Endodermal cell (in vitro differentiated cells): ENCODE measurements at regions not wholly inside any gene's neighbourhood (a gene's known extent, or its start where the extent isn't known, plus 50 kb on each side); places are given as distances from the start of the nearest gene placed in this dataset.

Experiments
- DNase-seq: peaks from one replicate; pipeline ENCODE4 v3.0.0-alpha.2; 2017
- H3K27ac ChIP-seq: 2 replicates; pipeline ENCODE4 v1.5.1; 2013; ENCODE audit warnings: mild to moderate bottlenecking, low read depth, low read length, moderate library complexity
- H3K27me3 ChIP-seq: 2 replicates; pipeline ENCODE4 v1.6.1; 2013; ENCODE audit warnings: mild to moderate bottlenecking, low read length, moderate library complexity; ENCODE audit not compliant: insufficient read depth, control insufficient read depth, poor library complexity, severe bottlenecking
- H3K36me3 ChIP-seq: 2 replicates; pipeline ENCODE4 v1.7.0; 2013; ENCODE audit warnings: mild to moderate bottlenecking, low read length, moderate library complexity; ENCODE audit not compliant: control insufficient read depth, insufficient read depth
- H3K4me1 ChIP-seq: one replicate; pipeline ENCODE4 v1.7.0; 2013; ENCODE audit warnings: low read length; ENCODE audit not compliant: control insufficient read depth, insufficient read depth
- H3K4me3 ChIP-seq: 2 replicates; pipeline ENCODE4 v1.5.1; 2013; ENCODE audit warnings: mild to moderate bottlenecking, low read length, moderate library complexity
- H3K9ac ChIP-seq: 2 replicates; pipeline ENCODE4 v1.6.1; 2013; ENCODE audit warnings: mild to moderate bottlenecking, low read length, moderate library complexity; ENCODE audit not compliant: poor library complexity, severe bottlenecking; ENCODE audit errors: extremely low read depth
- H3K9me3 ChIP-seq: 2 replicates; pipeline ENCODE4 v1.6.1; 2013; ENCODE audit warnings: mild to moderate bottlenecking, low read length, moderate library complexity; ENCODE audit not compliant: control insufficient read depth
- H3K27ac Mint-ChIP-seq: 2 replicates; pipeline ENCODE4 v1.8.0; 2020; ENCODE audit warnings: mixed read lengths
- H3K27me3 Mint-ChIP-seq: 2 replicates; pipeline ENCODE4 v1.8.0; 2021; ENCODE audit warnings: mild to moderate bottlenecking, mixed read lengths; ENCODE audit not compliant: insufficient read depth
- H3K36me3 Mint-ChIP-seq: 2 replicates; pipeline ENCODE4 v1.8.0; 2020; ENCODE audit warnings: low read depth, mixed read lengths
- H3K4me1 Mint-ChIP-seq: 2 replicates; pipeline ENCODE4 v1.8.0; 2020; ENCODE audit warnings: mixed read lengths
- H3K4me3 Mint-ChIP-seq: 2 replicates; pipeline ENCODE4 v1.8.0; 2020; ENCODE audit warnings: mild to moderate bottlenecking, moderate library complexity, mixed read lengths
- H3K9me3 Mint-ChIP-seq: 2 replicates; pipeline ENCODE4 v1.8.0; 2020; ENCODE audit warnings: mild to moderate bottlenecking, mixed read lengths
- CTCF ChIP-seq: fragments of 200-600 bp; sonication (generic); conservative IDR thresholded peaks from 2 replicates; pipeline ENCODE4 v1.5.0; 2021; ENCODE audit warnings: antibody characterized with exemption, mild to moderate bottlenecking
- WGBS, 2 experiments: methylation state at CpG; one replicate each; pipeline versions ENCODE4 v1.1.5 to v1.1.7; 2013; ENCODE audit warnings: missing lambda C conversion rate in 2 of 2, mixed read lengths in 1 of 2; ENCODE audit not compliant: insufficient coverage in 1 of 2, insufficient read length in 1 of 2; 5-methylcytosine and 5-hydroxymethylcytosine counted together

- no peak overlapping the region for H3K27ac Mint-ChIP-seq
- H3K9ac ChIP-seq = no peak overlapping the region
- TF ChIP-seq CTCF = no peak
- H3K36me3 Mint-ChIP-seq = no peaks in the 10 kb centered on the region
- no peak overlapping the region for H3K4me3 Mint-ChIP-seq
- peaks cover 45% of the 10 kb centered on the region for H3K27me3 Mint-ChIP-seq
- H3K4me1 Mint-ChIP-seq = peaks cover 12% of the 10 kb centered on the region
- H3K36me3 ChIP-seq = no peaks in the 10 kb centered on the region
- H3K27me3 ChIP-seq = peaks cover 57% of the 10 kb centered on the region
- WGBS, 2 experiments = 50 to 64% methylated on average over 2 to 7 of the region's 7 CpGs
- no peaks in the 10 kb centered on the region for H3K9me3 Mint-ChIP-seq
- no peaks in the 10 kb centered on the region for H3K9me3 ChIP-seq
- DNase-seq = no peak
- no peak overlapping the region for H3K4me3 ChIP-seq
- H3K4me1 ChIP-seq = peaks cover 6% of the 10 kb centered on the region
- H3K27ac ChIP-seq = no peak overlapping the region
These were observed 184.3 kb upstream of the LINGO1 start for GRCh38 chr15:77816983-77817382.

- no peak for TF ChIP-seq CTCF
- WGBS, 2 experiments = 91 to 95% methylated on average over 4 to 7 of the region's 7 CpGs
- H3K27me3 Mint-ChIP-seq = peaks cover 27% of the 10 kb centered on the region
These were observed 182.3 kb upstream of the LINGO1 start for GRCh38 chr15:77815015-77815414.

GRCh38 chr15:77812664-77813063, 180.0 kb upstream of the LINGO1 start:
- Histone ChIP-seq H3K4me1 (peaks cover 10% of the 10 kb centered on the region), H3K9me3 (no peaks in the 10 kb centered on the region), H3K9ac (no peak overlapping the region), H3K27ac (no peak overlapping the region), H3K4me3 (no peak overlapping the region), H3K27me3 (peaks cover 15% of the 10 kb centered on the region), H3K36me3 (no peaks in the 10 kb centered on the region)
- Mint-ChIP-seq H3K36me3 (no peaks in the 10 kb centered on the region), H3K27me3 (peaks cover 13% of the 10 kb centered on the region), H3K9me3 (no peaks in the 10 kb centered on the region), H3K4me1 (peaks cover 31% of the 10 kb centered on the region), H3K27ac (no peak overlapping the region), H3K4me3 (no peak overlapping the region)
- DNase-seq = no peak
- TF ChIP-seq CTCF = no peak
- WGBS, 2 experiments = 91 to 98% methylated on average over 8 to 10 of the region's 10 CpGs

More at GRCh38 chr15:77815015-77815414, 182.3 kb upstream of the LINGO1 start:
- H3K36me3 Mint-ChIP-seq = no peaks in the 10 kb centered on the region
- no peaks in the 10 kb centered on the region for H3K36me3 ChIP-seq
- peaks cover 37% of the 10 kb centered on the region for H3K27me3 ChIP-seq
- H3K9me3 ChIP-seq = no peaks in the 10 kb centered on the region
- H3K4me1 Mint-ChIP-seq = peaks cover 28% of the 10 kb centered on the region
- H3K27ac Mint-ChIP-seq = no peak overlapping the region
- no peak for DNase-seq
- no peak overlapping the region for H3K4me3 Mint-ChIP-seq
- no peak overlapping the region for H3K27ac ChIP-seq
- no peak overlapping the region for H3K9ac ChIP-seq
- no peaks in the 10 kb centered on the region for H3K9me3 Mint-ChIP-seq
- H3K4me3 ChIP-seq = no peak overlapping the region
- peaks cover 10% of the 10 kb centered on the region for H3K4me1 ChIP-seq
